GM20000 (cell line): ENCODE measurements at regions not wholly inside any gene's neighbourhood (a gene's known extent, or its start where the extent isn't known, plus 50 kb on each side); places are given as distances from the start of the nearest gene placed in this dataset.

Source experiments
- DNase-seq: peaks from one replicate; pipeline ENCODE4 v3.0.0; 2012; ENCODE audit warnings: low spot score
- CTCF ChIP-seq: IDR thresholded peaks from 2 replicates; pipeline ENCODE4 v1.5.1; 2012; ENCODE audit warnings: mild to moderate bottlenecking, control low read depth; ENCODE audit errors: extremely low read depth, missing control alignments

- no peak for TF ChIP-seq CTCF
- DNase-seq: no peak
Measured at GRCh38 chr7:84370114-84370513, 175.5 kb upstream of the SEMA3A start.

DNA sequence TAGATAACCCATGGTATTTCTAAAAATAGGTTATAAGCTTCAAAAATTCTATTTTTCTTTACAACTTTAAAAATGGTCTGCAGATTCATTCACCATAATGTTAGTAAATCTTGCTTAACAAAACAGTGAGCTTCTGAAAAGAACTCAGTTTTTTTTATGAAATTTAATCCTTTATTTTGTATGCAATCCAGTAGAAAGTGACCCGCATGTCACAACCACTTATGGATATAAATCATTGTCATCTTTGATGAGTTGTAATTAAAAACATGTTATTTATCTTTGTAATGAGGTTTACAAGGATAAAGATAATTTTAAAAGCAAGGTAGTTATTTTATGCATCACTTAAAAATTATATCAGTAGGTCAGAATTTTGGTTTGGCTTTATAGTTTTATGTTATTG, 173.5 kb upstream of the SEMA3A start:
- TF ChIP-seq CTCF: no peak
- DNase-seq: no peak

DNA sequence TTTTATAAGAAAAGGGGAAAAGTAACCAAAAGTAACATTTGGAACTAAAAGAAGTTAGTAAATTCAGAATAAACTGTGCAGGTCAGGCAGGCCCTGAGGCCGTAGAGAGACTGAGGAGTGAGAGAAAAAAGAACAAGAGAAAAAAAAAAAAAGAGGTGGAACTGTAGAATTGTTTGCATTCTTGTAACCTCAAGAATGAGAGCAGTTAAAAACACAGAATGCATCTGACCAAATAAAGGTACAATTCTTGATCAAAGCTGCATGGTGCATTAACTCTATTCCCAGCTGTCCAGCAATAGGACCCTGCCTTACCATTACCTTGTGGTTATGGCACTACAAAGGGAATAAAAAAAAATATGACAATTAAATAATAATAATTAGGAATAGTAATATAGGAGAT, 170.1 kb upstream of the SEMA3A start:
- TF ChIP-seq CTCF: no peak
- DNase-seq: no peak

DNA sequence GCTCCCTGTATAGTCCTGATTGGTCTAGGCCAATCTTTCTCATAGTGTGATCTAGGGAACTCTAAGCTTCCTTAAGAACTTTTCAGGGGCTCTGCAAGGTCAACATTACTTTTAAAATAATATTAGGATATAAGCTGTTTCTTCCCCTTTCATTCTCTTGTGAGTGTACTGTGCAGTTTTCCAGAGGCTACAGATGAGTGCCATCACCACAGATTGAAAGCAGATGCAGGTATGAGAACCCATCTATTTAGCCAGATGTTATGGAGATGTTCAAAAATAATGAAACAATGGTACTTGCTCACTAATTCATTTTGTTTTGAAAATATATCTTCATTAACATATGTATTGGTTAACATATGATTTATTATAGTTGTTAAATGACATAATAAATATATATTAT, 169.2 kb upstream of the SEMA3A start:
- TF ChIP-seq CTCF: no peak
- no peak for DNase-seq

- DNase-seq: no peak
- no peak for TF ChIP-seq CTCF
Measured at GRCh38 chr7:84362828-84363227, 168.2 kb upstream of the SEMA3A start.

DNA sequence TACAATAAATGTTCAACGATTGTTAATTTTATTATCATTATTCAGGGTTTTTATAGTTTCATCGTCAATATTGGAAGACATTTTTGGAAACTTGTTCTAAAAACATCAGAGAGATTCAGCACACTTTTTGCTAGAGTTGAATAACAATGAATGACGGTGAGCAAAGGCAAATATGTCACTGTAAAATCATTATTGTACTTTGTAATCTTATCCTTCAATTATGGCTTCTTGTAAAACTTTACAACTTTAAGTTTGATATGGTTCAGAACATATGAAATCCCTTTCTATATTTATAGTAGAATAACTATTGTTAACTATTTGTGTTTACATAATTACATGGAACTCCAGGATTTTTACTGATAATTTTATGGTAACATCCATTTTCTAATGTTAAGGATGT, 167.8 kb upstream of the SEMA3A start:
- no peak for DNase-seq
- TF ChIP-seq CTCF: no peak

DNA sequence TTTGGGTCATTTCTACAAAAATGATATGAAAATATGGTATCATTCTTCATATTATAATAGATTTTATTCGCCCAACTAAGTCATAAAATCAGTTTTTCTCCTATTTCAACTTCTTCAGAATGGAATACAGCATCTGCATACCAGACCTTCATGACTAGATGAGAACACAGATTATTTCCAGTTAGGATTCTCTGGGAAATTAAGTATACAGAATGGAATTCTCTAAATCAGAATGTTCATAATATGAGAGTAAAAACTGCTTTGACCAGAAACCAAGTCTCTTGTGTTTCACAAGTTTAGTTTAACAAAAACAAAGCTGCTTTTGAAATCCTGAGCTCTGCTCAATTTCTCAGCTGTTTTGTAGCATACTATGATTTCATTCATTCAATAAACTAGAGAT, 160.3 kb upstream of the SEMA3A start:
- TF ChIP-seq CTCF: no peak
- DNase-seq: no peak

- DNase-seq: no peak
- TF ChIP-seq CTCF: no peak
Measured at GRCh38 chr7:84354030-84354429, 159.4 kb upstream of the SEMA3A start.
